HL-60 (cell line): ENCODE measurements at regions not wholly inside any gene's neighbourhood (a gene's known extent, or its start where the extent isn't known, plus 50 kb on each side); places are given as distances from the start of the nearest gene placed in this dataset.

Experiments
- POLR2AphosphoS5 ChIP-seq: IDR thresholded peaks from 2 replicates; pipeline ENCODE4 v1.6.1; 2012; ENCODE audit warnings: low read depth
- TF ChIP-seq, protein P1 (sequence below): IDR thresholded peaks from one replicate; pipeline ENCODE4 v1.5.1; 2011; ENCODE audit warnings: low read length, control low read depth, inconsistent platforms; ENCODE audit not compliant: insufficient read depth

DNA sequence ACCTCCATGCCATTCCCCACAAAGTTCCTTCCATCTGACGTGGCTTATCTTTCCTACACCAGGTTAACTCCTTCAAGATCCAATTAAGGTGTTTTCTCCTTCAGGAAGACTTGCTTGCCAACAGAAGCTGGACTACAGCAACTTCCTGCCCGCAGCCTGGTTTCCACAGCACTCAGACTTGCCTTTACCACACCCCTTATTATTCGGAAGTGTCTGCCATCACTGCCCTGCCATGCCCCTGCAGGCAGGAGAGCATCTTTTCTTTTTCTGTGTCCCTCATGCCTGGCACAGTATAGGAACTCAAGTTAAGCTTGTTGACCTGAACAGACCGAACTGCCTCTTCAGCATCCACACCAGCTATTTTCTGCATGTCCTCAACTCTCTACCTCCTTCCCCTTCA lies 168.0 kb downstream of the FOXO1 start:
- TF ChIP-seq, protein P1, sequence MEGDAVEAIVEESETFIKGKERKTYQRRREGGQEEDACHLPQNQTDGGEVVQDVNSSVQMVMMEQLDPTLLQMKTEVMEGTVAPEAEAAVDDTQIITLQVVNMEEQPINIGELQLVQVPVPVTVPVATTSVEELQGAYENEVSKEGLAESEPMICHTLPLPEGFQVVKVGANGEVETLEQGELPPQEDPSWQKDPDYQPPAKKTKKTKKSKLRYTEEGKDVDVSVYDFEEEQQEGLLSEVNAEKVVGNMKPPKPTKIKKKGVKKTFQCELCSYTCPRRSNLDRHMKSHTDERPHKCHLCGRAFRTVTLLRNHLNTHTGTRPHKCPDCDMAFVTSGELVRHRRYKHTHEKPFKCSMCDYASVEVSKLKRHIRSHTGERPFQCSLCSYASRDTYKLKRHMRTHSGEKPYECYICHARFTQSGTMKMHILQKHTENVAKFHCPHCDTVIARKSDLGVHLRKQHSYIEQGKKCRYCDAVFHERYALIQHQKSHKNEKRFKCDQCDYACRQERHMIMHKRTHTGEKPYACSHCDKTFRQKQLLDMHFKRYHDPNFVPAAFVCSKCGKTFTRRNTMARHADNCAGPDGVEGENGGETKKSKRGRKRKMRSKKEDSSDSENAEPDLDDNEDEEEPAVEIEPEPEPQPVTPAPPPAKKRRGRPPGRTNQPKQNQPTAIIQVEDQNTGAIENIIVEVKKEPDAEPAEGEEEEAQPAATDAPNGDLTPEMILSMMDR, result no peak
- no peak for TF ChIP-seq POLR2AphosphoS5
